ENCODE measurements at regions not wholly inside any gene's neighbourhood (a gene's known extent, or its start where the extent isn't known, plus 50 kb on each side); places are given as distances from the start of the nearest gene placed in this dataset.

DNA sequence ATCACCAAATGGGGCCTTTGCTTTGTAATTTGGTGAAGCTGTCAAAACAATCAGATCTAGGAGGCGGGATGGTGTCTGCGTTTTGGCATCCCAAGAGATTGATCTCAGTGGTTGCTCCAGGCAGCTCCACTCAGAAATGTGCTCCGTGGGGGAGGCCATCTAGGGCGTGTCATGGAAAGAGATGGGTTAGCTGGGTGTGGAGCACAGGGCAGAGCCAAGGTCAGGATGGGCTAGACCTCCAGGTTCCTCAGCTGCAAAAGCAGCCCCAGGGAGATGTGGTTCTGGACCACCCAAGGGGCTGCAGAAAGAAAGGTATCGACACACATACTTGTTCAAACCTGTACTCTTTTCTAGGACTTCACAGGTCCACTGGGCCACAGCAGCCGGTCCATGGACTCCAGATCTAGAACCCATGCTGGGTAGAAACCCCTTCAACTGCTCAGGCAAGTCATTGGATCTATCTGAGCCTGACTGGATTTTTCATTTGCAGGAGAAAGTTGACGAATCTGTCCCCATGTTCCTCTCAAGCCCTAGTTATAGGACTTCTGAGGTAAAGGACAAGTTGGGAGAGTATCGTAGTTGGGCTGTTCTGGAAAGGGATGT, 270.2 kb upstream of the RPL38 start:
- peaks cover 3% of the 10 kb centered on the region for H3K4me1 Mint-ChIP-seq
- DNase-seq (ENCODE audit: low spot score): no peak
- no peak for TF ChIP-seq EZH2phosphoT487 (IDR thresholded peaks at IDR 0.05)
- TF ChIP-seq CTCF (IDR thresholded peaks at IDR 0.05): no peak
- TF ChIP-seq EZH2 (IDR thresholded peaks at IDR 0.05): no peak
- Histone ChIP-seq H3K27ac (no peak overlapping the region), H3K4me3 (no peak overlapping the region), H3F3A (ENCODE audit: low read depth) (no peaks in the 10 kb centered on the region), H3K9ac (no peak overlapping the region), H4K20me1 (ENCODE audit: low read depth) (no peaks in the 10 kb centered on the region), H3K4me2 (no peak overlapping the region), H2AFZ (replicated peaks) (no peak overlapping the region), H3K27me3 (no peaks in the 10 kb centered on the region), H3K79me2 (ENCODE audit: low read depth) (no peaks in the 10 kb centered on the region), H3K36me3 (no peaks in the 10 kb centered on the region), H3K9me3 (ENCODE audit: low read depth) (no peaks in the 10 kb centered on the region), H3K4me1 (no peaks in the 10 kb centered on the region)
- no peak overlapping the region for H3K27ac Mint-ChIP-seq
- H3K4me3 Mint-ChIP-seq: no peak overlapping the region
- peaks cover 3% of the 10 kb centered on the region for H3K9me3 Mint-ChIP-seq
- no peaks in the 10 kb centered on the region for H3K36me3 Mint-ChIP-seq
- peaks cover 2% of the 10 kb centered on the region for H3K27me3 Mint-ChIP-seq (ENCODE audit: insufficient read depth, low read depth)

- no peak overlapping the region for H3K4me2 ChIP-seq
Observed at GRCh38 chr17:73933871-73934270, 269.6 kb upstream of the RPL38 start.

GRCh38 chr17:73934696-73935095, 268.8 kb upstream of the RPL38 start:
- no peaks in the 10 kb centered on the region for H3K27me3 ChIP-seq
- H3K9ac ChIP-seq: no peak overlapping the region
- Mint-ChIP-seq H3K27ac (no peak overlapping the region), H3K36me3 (no peaks in the 10 kb centered on the region), H3K4me1 (peaks cover 2% of the 10 kb centered on the region), H3K9me3 (peaks cover 3% of the 10 kb centered on the region), H3K4me3 (no peak overlapping the region), H3K27me3 (ENCODE audit: insufficient read depth, low read depth) (peaks cover 3% of the 10 kb centered on the region)
- no peaks in the 10 kb centered on the region for H3K79me2 ChIP-seq (ENCODE audit: low read depth)
- no peaks in the 10 kb centered on the region for H4K20me1 ChIP-seq (ENCODE audit: low read depth)
- no peaks in the 10 kb centered on the region for H3K4me1 ChIP-seq
- no peak overlapping the region for H3K4me2 ChIP-seq
- no peak for DNase-seq (ENCODE audit: low spot score)
- no peaks in the 10 kb centered on the region for H3K36me3 ChIP-seq
- no peaks in the 10 kb centered on the region for H3F3A ChIP-seq (ENCODE audit: low read depth)
- TF ChIP-seq EZH2phosphoT487 (IDR thresholded peaks at IDR 0.05) (no peak), CTCF (IDR thresholded peaks at IDR 0.05) (no peak), EZH2 (IDR thresholded peaks at IDR 0.05) (no peak)
- H3K9me3 ChIP-seq (ENCODE audit: low read depth): no peaks in the 10 kb centered on the region
- H2AFZ ChIP-seq (replicated peaks): no peak overlapping the region
- H3K27ac ChIP-seq: no peak overlapping the region
- no peak overlapping the region for H3K4me3 ChIP-seq

More at GRCh38 chr17:73933871-73934270, 269.6 kb upstream of the RPL38 start:
- Histone ChIP-seq H3F3A (ENCODE audit: low read depth) (no peaks in the 10 kb centered on the region), H3K4me1 (no peaks in the 10 kb centered on the region), H4K20me1 (ENCODE audit: low read depth) (no peaks in the 10 kb centered on the region), H3K27ac (no peak overlapping the region), H3K4me3 (no peak overlapping the region), H3K9me3 (ENCODE audit: low read depth) (no peaks in the 10 kb centered on the region), H3K36me3 (no peaks in the 10 kb centered on the region), H3K27me3 (no peaks in the 10 kb centered on the region), H2AFZ (replicated peaks) (no peak overlapping the region), H3K9ac (no peak overlapping the region), H3K79me2 (ENCODE audit: low read depth) (no peaks in the 10 kb centered on the region)
- Mint-ChIP-seq H3K9me3 (no peaks in the 10 kb centered on the region), H3K27me3 (ENCODE audit: insufficient read depth, low read depth) (peaks cover 2% of the 10 kb centered on the region), H3K4me3 (no peak overlapping the region), H3K36me3 (no peaks in the 10 kb centered on the region), H3K4me1 (peaks cover 3% of the 10 kb centered on the region), H3K27ac (no peak overlapping the region)
- TF ChIP-seq CTCF (IDR thresholded peaks at IDR 0.05) (no peak), EZH2 (IDR thresholded peaks at IDR 0.05) (no peak), EZH2phosphoT487 (IDR thresholded peaks at IDR 0.05) (no peak)
- DNase-seq (ENCODE audit: low spot score): no peak

Data from neural progenitor cell (in vitro differentiated cells).